Esophagus muscularis mucosa (tissue), 4 donors: ENCODE measurements at regions not wholly inside any gene's neighbourhood (a gene's known extent, or its start where the extent isn't known, plus 50 kb on each side); places are given as distances from the start of the nearest gene placed in this dataset.

Experiments
- DNase-seq: peaks from one replicate; pipeline ENCODE4 v3.0.0-alpha.2; 2017; ENCODE audit errors: extremely low spot score
- H3K27ac ChIP-seq, 4 donors: fragments of 200-600 bp; sonication (generic); replicated peaks in 1 of 4; 1 replicate in 3 of 4; 2 replicates in 1 of 4; pipeline ENCODE4 v1.5.1; 2016 to 2019; ENCODE audit warnings: mild to moderate bottlenecking in 1 of 4
- H3K27me3 ChIP-seq, 4 donors: fragments of 200-600 bp; sonication (generic); one replicate each; pipeline versions ENCODE4 v1.5.1 to v1.6.0; 2016 to 2019
- H3K36me3 ChIP-seq, 4 donors: fragments of 200-600 bp; sonication (generic); one replicate each; pipeline ENCODE4 v1.5.1; 2016 to 2019
- H3K4me1 ChIP-seq, 4 donors: fragments of 200-600 bp; sonication (generic); one replicate each; pipeline ENCODE4 v1.5.1; 2016 to 2019
- H3K4me3 ChIP-seq, 4 donors: fragments of 200-600 bp; sonication (generic); 1 replicate in 2 of 4; 2 replicates in 2 of 4; pipeline ENCODE4 v1.5.1; 2016 to 2019; ENCODE audit warnings: mild to moderate bottlenecking in 4 of 4, moderate library complexity in 1 of 4
- H3K9me3 ChIP-seq, 4 donors: fragments of 200-600 bp; sonication (generic); 1 replicate in 3 of 4; 2 replicates in 1 of 4; pipeline ENCODE4 v1.5.1; 2016 to 2019
- EP300 ChIP-seq: sonication (generic); formaldehyde crosslinking; IDR thresholded peaks from one replicate; pipeline ENCODE4 v1.6.1; 2017; ENCODE audit warnings: antibody characterized with exemption
- POLR2A ChIP-seq: fragments of 450-650 bp; IDR thresholded peaks from one replicate; pipeline ENCODE4 v1.6.1; 2017; ENCODE audit warnings: antibody characterized with exemption, moderate library complexity, mild to moderate bottlenecking, low read depth
- POLR2AphosphoS5 ChIP-seq, 2 donors: sonication (generic); formaldehyde crosslinking; IDR thresholded peaks; one replicate each; pipeline ENCODE4 v1.6.1; 2017; ENCODE audit warnings: antibody characterized with exemption in 2 of 2
- WGBS: methylation state at CpG from one replicate; pipeline ENCODE4 v1.1.5; 2018; 5-methylcytosine and 5-hydroxymethylcytosine counted together
- intact Hi-C: fragments of 100-400 bp; cut with DNase I; formaldehyde crosslinking; loops from one replicate; pipeline ENCODE4 v1.15.1; 2023
- TF ChIP-seq, protein P1 (sequence below), 3 experiments: fragments of 200-600 bp in 2 of 3; fragments of 450-650 bp in 1 of 3; sonication (generic) in 2 of 3; IDR thresholded peaks; one replicate each; pipeline ENCODE4 v1.5.1; 2017 to 2019; ENCODE audit warnings: antibody characterized with exemption in 3 of 3, mild to moderate bottlenecking in 2 of 3, moderate library complexity in 1 of 3

DNA sequence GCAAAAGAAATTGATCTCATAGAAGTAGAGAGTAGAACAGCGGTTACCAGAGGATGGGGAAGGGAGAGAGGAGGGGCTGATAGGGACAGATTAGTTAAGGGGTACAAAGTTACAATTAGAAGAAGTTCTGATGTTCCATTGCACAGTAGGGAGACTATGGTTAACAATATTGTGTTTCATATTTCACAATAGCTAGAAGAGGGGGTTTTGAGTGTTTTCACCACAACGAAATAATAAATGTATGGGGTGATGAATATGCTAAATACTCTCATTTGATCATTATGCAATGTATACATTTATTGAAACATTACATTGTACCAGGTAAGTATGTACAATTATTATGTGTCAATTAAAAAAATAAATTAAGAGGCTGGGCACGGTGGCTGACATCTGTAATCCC lies 291.2 kb upstream of the KCNJ16 start:
- Histone ChIP-seq H3K9me3 (no peaks in the 10 kb centered on the region), H3K4me3 (no peak overlapping the region), H3K4me1 (no peaks in the 10 kb centered on the region), H3K27ac (no peak overlapping the region), H3K36me3 (no peaks in the 10 kb centered on the region), H3K27me3 (no peaks in the 10 kb centered on the region)
- WGBS = 89% methylated on average over 3 of the region's 3 CpGs
- TF ChIP-seq EP300 (no peak), POLR2AphosphoS5 (IDR thresholded peaks at IDR 0.05) (no peak), POLR2A (no peak)
- TF ChIP-seq, protein P1, sequence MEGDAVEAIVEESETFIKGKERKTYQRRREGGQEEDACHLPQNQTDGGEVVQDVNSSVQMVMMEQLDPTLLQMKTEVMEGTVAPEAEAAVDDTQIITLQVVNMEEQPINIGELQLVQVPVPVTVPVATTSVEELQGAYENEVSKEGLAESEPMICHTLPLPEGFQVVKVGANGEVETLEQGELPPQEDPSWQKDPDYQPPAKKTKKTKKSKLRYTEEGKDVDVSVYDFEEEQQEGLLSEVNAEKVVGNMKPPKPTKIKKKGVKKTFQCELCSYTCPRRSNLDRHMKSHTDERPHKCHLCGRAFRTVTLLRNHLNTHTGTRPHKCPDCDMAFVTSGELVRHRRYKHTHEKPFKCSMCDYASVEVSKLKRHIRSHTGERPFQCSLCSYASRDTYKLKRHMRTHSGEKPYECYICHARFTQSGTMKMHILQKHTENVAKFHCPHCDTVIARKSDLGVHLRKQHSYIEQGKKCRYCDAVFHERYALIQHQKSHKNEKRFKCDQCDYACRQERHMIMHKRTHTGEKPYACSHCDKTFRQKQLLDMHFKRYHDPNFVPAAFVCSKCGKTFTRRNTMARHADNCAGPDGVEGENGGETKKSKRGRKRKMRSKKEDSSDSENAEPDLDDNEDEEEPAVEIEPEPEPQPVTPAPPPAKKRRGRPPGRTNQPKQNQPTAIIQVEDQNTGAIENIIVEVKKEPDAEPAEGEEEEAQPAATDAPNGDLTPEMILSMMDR (IDR thresholded peaks at IDR 0.05) = no peak
- no peak for DNase-seq
- intact Hi-C loops = no loop called here

DNA sequence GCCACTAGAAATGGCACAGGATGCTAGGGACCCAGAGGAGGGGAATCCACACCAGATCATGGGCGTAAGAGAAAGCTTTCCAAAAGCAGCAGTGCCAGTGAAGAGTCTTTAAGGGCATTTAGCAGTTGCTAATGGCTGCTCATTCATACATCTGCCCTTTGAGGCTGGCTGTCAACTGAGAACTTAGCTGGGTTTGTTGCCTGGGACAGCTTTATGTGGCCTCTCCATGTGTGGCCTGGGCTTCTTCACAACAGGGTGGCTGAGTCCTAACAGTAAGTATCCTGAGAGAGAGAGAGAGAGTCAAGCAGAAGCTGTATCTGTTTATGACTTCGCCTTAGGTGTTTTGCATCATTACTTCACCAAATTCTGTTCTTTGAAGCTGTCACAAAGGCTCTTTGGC lies 286.1 kb upstream of the KCNJ16 start:
- WGBS = 96% methylated on average over 2 of the region's 2 CpGs

DNA sequence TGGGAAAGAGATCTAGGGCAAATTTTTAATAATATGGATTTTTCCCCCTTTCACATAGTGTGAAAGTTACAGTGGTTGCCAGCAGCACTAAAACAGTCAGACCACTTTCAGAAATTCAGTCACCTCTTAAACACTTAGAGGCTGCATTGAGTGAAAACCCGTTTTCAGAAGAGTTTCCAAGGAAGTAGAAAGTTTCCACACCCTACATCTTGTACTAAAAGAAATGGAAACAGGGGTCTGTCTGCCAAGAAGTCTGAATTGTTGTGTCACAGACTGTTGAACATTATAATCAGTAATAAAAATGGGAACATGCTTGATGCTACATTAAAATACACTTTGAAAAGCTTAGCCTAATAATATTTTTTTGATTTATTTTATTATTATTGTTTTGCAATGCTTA lies 278.9 kb upstream of the KCNJ16 start:
- peaks cover 0 to 6% (median 3%) of the 10 kb centered on the region in 4 donors for H3K4me1 ChIP-seq
- no peak for DNase-seq
- no peaks in the 10 kb centered on the region for H3K9me3 ChIP-seq
- TF ChIP-seq, protein P1 (IDR thresholded peaks at IDR 0.05) = no peak
- 4% methylated on average over 1 of the region's 1 CpG for WGBS
- H3K27ac ChIP-seq = no peak overlapping the region
- H3K4me3 ChIP-seq = no peak overlapping the region
- no peaks in the 10 kb centered on the region for H3K36me3 ChIP-seq
- intact Hi-C loops = no loop called here
- H3K27me3 ChIP-seq = no peaks in the 10 kb centered on the region

More for the DNA sequence above, 286.1 kb upstream of the KCNJ16 start:
- Histone ChIP-seq H3K27ac (no peak overlapping the region), H3K9me3 (no peaks in the 10 kb centered on the region), H3K27me3 (no peaks in the 10 kb centered on the region), H3K4me1 (no peaks in the 10 kb centered on the region), H3K4me3 (no peak overlapping the region), H3K36me3 (no peaks in the 10 kb centered on the region)
- no peak for TF ChIP-seq POLR2A
- TF ChIP-seq, protein P1 (IDR thresholded peaks at IDR 0.05) = no peak
- TF ChIP-seq EP300 = no peak
- TF ChIP-seq POLR2AphosphoS5 (IDR thresholded peaks at IDR 0.05) = no peak
- intact Hi-C loops = no loop called here
- DNase-seq = no peak

DNA sequence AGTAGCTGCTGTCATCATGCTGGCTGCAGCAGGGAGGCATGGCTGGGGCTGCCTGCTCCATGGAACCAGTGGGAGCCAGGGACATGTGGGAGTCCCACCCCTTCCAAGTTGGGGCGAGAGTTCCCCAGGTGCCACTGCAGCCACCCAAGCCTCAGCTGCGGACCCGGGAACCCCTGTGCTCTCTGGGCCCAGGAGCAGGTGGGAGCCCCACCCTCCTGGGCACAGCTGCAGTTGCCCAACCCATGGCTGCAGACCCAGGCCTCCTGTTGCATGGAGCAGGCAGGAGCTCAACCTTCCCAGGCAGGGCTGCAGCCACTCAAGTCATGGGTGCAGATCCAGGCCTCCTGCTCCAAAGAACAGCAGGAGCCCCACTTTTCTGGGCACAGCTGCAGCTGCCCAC lies 274.2 kb upstream of the KCNJ16 start:
- TF ChIP-seq POLR2A (no peak), EP300 (no peak), POLR2AphosphoS5 (IDR thresholded peaks at IDR 0.05) (no peak)
- TF ChIP-seq, protein P1 (IDR thresholded peaks at IDR 0.05) = no peak
- Histone ChIP-seq H3K4me3 (no peak overlapping the region), H3K36me3 (no peaks in the 10 kb centered on the region), H3K9me3 (no peaks in the 10 kb centered on the region), H3K4me1 (peaks cover 0 to 6% (median 3%) of the 10 kb centered on the region in 4 donors), H3K27ac (no peak overlapping the region), H3K27me3 (no peaks in the 10 kb centered on the region)
- intact Hi-C loops = no loop called here
- no peak for DNase-seq
- 100% methylated on average over 1 of the region's 3 CpGs for WGBS

DNA sequence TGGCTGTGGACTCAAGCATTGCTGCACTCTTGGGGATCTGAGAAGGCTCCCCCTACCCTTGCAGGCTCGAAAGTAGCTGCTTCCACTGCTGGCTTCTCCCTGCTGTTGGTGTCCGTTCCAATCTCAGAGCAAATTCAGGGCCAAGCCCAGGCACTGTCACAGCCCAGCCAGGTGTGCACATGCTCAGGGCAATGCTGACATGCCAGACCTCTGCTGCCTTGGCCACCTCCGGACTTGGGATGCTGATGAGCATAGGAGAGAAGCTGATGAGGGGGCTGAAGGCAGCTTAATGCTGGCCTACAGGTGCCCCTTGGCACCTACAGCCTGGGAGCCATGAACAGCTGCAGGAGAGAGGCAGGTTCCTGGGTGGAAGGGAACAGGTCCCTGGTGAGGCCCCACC lies 273.7 kb upstream of the KCNJ16 start:
- DNase-seq = no peak
- Histone ChIP-seq H3K4me3 (no peak overlapping the region), H3K27me3 (no peaks in the 10 kb centered on the region), H3K4me1 (peaks cover 0 to 1% (median under 1%) of the 10 kb centered on the region in 4 donors), H3K27ac (no peak overlapping the region), H3K9me3 (no peaks in the 10 kb centered on the region), H3K36me3 (no peaks in the 10 kb centered on the region)
- 90% methylated on average over 3 of the region's 3 CpGs for WGBS
- intact Hi-C loops = no loop called here
- TF ChIP-seq POLR2A (no peak), POLR2AphosphoS5 (IDR thresholded peaks at IDR 0.05) (no peak), EP300 (no peak)
- TF ChIP-seq, protein P1 (IDR thresholded peaks at IDR 0.05) = no peak
